ENCODE measurements at regions not wholly inside any gene's neighbourhood (a gene's known extent, or its start where the extent isn't known, plus 50 kb on each side); places are given as distances from the start of the nearest gene placed in this dataset.
A peak's percentile ranks its signal among the peaks of the same experiment; 100 is the strongest.

DNA sequence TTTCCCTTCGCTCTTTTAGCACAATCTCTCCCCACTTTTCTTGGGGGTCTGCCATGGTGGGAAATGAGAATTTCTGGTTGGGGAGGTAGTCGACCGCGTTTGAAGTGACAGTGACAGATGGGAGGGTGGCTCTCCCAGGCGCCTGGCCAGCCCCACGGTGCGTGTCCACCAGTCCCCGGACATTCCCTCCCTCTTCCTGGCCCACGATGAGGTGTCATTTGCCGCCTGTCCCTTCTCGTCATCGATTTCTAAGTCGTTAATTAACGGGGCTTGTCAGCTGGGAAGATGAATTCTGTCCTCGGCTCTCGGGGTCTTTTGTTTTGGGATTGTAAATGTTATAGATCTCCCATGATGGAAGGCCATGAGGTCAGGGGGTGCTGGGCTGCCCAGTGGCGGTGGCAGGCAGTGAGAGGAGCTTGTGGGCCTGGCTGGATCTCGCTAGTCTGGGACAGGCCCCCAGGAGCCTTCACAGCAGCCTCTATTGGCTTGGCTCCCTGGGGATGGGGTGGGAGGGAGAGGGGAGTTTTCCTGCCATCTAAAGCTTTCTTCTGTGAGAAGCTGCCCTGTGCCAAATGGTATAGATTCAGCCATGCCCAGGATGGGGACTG is 164.2 kb downstream of the MRM1 start:
- TF ChIP-seq TAF1 (IDR thresholded peaks at IDR 0.05; ENCODE audit: borderline replicate concordance, insufficient read depth, low read length), result no peak
- no peak for TF ChIP-seq SIN3A (IDR thresholded peaks at IDR 0.05; ENCODE audit: borderline replicate concordance, insufficient read depth, low read length)
- no peak for TF ChIP-seq FOXP2 (optimal IDR thresholded peaks at IDR 0.05; ENCODE audit: borderline replicate concordance, extremely low read depth, extremely low read length, insufficient read depth)
- TF ChIP-seq, protein P1, sequence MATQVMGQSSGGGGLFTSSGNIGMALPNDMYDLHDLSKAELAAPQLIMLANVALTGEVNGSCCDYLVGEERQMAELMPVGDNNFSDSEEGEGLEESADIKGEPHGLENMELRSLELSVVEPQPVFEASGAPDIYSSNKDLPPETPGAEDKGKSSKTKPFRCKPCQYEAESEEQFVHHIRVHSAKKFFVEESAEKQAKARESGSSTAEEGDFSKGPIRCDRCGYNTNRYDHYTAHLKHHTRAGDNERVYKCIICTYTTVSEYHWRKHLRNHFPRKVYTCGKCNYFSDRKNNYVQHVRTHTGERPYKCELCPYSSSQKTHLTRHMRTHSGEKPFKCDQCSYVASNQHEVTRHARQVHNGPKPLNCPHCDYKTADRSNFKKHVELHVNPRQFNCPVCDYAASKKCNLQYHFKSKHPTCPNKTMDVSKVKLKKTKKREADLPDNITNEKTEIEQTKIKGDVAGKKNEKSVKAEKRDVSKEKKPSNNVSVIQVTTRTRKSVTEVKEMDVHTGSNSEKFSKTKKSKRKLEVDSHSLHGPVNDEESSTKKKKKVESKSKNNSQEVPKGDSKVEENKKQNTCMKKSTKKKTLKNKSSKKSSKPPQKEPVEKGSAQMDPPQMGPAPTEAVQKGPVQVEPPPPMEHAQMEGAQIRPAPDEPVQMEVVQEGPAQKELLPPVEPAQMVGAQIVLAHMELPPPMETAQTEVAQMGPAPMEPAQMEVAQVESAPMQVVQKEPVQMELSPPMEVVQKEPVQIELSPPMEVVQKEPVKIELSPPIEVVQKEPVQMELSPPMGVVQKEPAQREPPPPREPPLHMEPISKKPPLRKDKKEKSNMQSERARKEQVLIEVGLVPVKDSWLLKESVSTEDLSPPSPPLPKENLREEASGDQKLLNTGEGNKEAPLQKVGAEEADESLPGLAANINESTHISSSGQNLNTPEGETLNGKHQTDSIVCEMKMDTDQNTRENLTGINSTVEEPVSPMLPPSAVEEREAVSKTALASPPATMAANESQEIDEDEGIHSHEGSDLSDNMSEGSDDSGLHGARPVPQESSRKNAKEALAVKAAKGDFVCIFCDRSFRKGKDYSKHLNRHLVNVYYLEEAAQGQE (IDR thresholded peaks at IDR 0.05; ENCODE audit: insufficient read depth in 1 of 2, low read depth in 2 of 2, low read length in 2 of 2), result no peak
- no peak for TF ChIP-seq POLR2AphosphoS5 (IDR thresholded peaks at IDR 0.05; ENCODE audit: low read depth, low read length)

DNA sequence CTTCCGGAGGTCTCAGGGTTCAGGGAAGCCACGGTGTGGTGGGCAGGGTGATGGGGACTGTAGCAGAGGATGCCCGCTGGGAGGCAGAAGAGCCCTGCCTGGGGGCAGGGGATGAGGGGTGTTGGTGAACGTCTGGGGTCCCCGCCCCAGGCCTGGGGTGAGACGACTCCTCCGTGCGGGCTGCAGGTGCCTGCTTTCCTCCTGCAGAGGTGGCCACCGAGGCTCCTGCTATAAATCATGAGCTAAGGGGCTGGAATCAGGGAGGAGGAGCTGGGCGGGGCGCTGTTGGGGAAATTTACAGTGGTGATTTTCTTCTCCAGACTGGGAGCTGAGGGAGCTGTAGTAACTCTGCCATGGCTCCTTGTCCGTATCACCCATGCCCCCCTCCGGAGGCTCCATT is 167.0 kb downstream of the MRM1 start:
- no peak for TF ChIP-seq SIN3A (IDR thresholded peaks at IDR 0.05; ENCODE audit: borderline replicate concordance, insufficient read depth, low read length)
- TF ChIP-seq, protein P1 (IDR thresholded peaks at IDR 0.05; ENCODE audit: insufficient read depth in 1 of 2, low read depth in 2 of 2, low read length in 2 of 2), result no peak
- TF ChIP-seq TAF1 (IDR thresholded peaks at IDR 0.05; ENCODE audit: borderline replicate concordance, insufficient read depth, low read length), result no peak
- TF ChIP-seq FOXP2 (optimal IDR thresholded peaks at IDR 0.05; ENCODE audit: borderline replicate concordance, extremely low read depth, extremely low read length, insufficient read depth), result no peak
- no peak for TF ChIP-seq POLR2AphosphoS5 (IDR thresholded peaks at IDR 0.05; ENCODE audit: low read depth, low read length)

DNA sequence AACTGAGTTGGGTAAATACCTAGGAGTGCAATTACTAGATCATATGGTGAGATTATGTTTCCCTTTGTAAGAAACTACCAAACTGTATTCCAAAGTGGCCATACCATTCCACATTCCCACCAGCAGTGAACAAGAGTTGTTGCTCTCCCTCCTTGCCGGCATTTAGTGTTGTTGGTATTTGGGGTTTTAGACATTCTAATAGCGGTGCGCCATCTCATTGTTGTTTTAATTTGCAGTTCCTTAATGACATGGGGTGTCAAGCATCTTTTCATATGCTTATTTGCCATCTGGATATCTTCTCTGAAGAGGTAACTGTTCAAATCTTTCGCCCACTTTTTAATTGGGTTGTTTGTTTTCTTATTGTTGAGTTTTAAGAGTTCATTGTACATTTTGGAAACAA is 164.2 kb upstream of the LHX1 start:
- TF ChIP-seq TAF1 (IDR thresholded peaks at IDR 0.05; ENCODE audit: borderline replicate concordance, insufficient read depth, low read length) (no peak), SIN3A (IDR thresholded peaks at IDR 0.05; ENCODE audit: borderline replicate concordance, insufficient read depth, low read length) (no peak), POLR2AphosphoS5 (IDR thresholded peaks at IDR 0.05; ENCODE audit: low read depth, low read length) (no peak), FOXP2 (optimal IDR thresholded peaks at IDR 0.05; ENCODE audit: borderline replicate concordance, extremely low read depth, extremely low read length, insufficient read depth) (no peak)
- TF ChIP-seq, protein P1 (IDR thresholded peaks at IDR 0.05; ENCODE audit: insufficient read depth in 1 of 2, low read depth in 2 of 2, low read length in 2 of 2), result no peak

DNA sequence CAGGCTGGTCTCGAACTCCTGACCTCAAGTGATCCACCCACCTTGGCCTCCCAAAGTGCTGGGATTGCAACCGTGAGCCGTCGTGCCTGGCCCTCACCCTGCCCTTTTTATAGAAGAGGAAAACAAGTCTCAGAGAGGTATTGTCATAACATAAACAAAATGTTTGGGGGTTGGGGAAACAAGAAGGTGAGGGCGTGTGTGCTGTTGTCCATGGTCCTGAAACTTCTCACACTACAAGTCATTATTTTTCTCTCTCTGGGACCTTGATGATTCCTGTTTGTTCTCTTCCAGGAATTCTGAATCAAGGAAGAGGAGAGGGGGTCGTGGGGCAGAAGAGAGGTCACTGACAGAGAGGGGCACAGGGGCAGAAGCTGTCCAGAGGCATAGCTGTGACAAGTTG is 160.2 kb upstream of the LHX1 start:
- no peak for TF ChIP-seq POLR2AphosphoS5 (IDR thresholded peaks at IDR 0.05; ENCODE audit: low read depth, low read length)
- TF ChIP-seq, protein P1 (IDR thresholded peaks at IDR 0.05; ENCODE audit: insufficient read depth in 1 of 2, low read depth in 2 of 2, low read length in 2 of 2), result peak; percentile 83 to 94

DNA sequence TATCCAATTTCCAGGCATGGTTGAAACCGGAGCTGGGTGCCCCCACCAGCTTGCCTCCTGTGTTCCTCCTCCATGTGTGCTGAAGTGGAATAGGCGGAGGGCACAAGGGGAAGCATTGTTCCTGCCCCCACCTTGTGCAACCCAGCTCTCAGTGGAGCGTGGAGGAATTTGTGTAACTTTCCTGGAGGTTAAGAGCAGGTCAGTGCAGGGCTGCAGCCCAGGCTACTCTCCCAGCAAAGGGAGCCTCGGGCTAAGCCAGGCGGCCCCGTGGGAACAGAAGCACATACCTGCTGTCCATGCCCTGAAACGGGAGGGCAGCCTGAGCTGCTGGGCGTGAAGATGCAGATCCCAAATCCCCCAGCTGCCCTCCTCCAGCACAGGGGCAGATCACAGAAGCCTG is 158.8 kb upstream of the LHX1 start:
- TF ChIP-seq POLR2AphosphoS5 (IDR thresholded peaks at IDR 0.05; ENCODE audit: low read depth, low read length) (no peak), FOXP2 (optimal IDR thresholded peaks at IDR 0.05; ENCODE audit: borderline replicate concordance, extremely low read depth, extremely low read length, insufficient read depth) (no peak)
